Stimulated activated memory B cell treated with anti-CD40 and anti-IgM and Interleukin-4, amounts not matched to agents 10 μg/mL and 1 μg/mL and 100 μg/mL, for 72 hours (primary cell): ENCODE measurements at regions not wholly inside any gene's neighbourhood (a gene's known extent, or its start where the extent isn't known, plus 50 kb on each side); places are given as distances from the start of the nearest gene placed in this dataset.

Experiments used
- ATAC-seq: fragments of 150-1000 bp; cut with Tn5 transposase; 2 replicates; pipeline ENCODE4 v1.10.0; 2021
- H3K27ac Mint-ChIP-seq: one replicate; pipeline ENCODE4 v1.8.0; 2022; ENCODE audit warnings: mild to moderate bottlenecking, mixed read lengths
- H3K27me3 Mint-ChIP-seq: one replicate; pipeline ENCODE4 v1.8.0; 2022; ENCODE audit warnings: mixed read lengths
- H3K36me3 Mint-ChIP-seq: one replicate; pipeline ENCODE4 v1.8.0; 2022; ENCODE audit warnings: mixed read lengths
- H3K4me1 Mint-ChIP-seq: one replicate; pipeline ENCODE4 v1.8.0; 2022; ENCODE audit warnings: mixed read lengths
- H3K4me3 Mint-ChIP-seq: one replicate; pipeline ENCODE4 v1.8.0; 2022; ENCODE audit warnings: mild to moderate bottlenecking, moderate library complexity, mixed read lengths
- H3K9me3 Mint-ChIP-seq: one replicate; pipeline ENCODE4 v1.8.0; 2022; ENCODE audit warnings: mixed read lengths

DNA sequence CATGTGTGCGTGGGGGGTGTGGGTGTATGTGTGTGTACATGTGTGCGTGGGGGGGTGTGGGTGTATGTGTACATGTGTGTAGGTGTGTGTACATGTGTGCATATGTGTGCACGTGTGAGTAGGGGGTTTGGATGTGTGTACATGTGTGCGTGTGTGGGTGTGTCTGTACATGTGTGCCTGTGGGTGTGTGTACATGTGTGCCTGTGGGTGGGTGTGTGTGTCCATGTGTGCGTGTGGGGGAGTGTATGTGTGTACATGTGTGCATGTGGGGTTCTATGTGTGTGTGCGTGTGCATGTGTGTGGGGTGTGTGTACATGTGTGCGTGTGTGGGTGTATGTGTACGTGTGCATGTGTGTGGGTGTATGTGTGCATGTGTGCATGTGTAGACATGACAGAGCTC, 129.1 kb downstream of the C16orf95 start:
- Mint-ChIP-seq H3K27me3 (no peaks in the 10 kb centered on the region), H3K4me3 (no peak overlapping the region), H3K27ac (no peak overlapping the region), H3K4me1 (no peaks in the 10 kb centered on the region), H3K36me3 (no peaks in the 10 kb centered on the region), H3K9me3 (peaks cover 20% of the 10 kb centered on the region)
- no peak for ATAC-seq

DNA sequence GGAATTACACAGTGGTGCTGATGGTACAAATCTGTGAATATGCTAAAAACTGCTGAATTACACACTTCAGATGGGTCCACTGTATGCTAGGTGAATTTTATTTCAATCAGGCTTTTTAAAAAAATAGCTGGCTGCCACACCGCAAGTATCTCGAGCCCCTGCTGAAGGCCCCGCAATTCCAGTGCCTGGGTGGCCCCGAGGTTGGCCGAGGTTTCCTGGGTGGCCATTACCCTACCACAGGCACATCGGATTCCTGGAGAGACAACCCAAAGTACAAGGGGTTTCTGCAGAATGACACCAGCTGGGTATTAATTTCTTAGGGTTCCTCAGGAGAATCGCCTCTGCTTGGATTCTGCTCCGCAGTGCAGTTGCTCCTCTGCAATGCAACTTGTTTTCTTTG, 127.8 kb downstream of the C16orf95 start:
- no peaks in the 10 kb centered on the region for H3K36me3 Mint-ChIP-seq
- H3K27me3 Mint-ChIP-seq: no peaks in the 10 kb centered on the region
- H3K27ac Mint-ChIP-seq: no peak overlapping the region
- no peaks in the 10 kb centered on the region for H3K4me1 Mint-ChIP-seq
- no peak overlapping the region for H3K4me3 Mint-ChIP-seq
- H3K9me3 Mint-ChIP-seq: peaks cover 20% of the 10 kb centered on the region
- ATAC-seq: no peak

DNA sequence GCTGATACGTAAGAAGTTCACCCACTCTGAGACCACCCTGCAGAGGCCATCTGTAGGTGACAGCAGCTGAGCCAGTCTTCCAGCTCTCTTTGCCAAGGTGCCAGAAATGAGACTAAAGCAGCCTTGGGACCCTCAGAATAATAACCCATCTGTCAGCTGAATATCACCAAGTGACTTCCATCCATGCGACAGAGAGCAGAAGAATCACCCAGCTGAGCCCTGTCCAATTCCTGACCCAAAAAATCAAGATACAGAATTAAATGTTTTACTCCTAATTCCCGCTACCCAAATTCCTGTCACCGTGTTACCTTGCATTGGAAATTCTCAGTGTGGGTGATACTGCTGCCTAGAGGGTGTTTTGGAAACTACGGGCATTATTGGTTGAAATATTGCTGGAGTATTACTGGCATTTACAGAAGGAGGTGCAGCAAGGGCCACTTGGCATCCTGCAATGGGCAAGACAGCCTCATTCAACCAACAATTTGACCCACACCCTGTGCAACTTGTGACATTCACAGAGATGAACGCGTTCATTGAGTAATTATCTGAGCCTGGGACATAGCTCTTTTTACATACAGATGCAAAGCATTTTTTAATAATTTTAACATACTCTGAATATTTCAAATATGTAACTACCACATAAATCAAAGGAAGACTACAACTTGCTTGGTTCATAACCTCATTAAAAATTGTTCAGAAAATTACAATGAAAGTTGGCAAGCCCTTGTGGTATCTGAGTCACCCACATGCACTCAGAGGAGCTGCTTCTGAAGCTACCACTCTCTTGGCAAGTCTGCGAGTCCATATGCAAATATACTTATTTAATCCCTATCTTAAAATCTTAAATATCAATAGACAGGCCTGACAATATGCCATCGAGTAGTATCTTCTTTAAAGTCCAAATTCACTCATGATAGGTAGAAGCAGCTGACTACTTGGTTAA, 126.6 kb downstream of the C16orf95 start:
- Mint-ChIP-seq H3K27me3 (no peaks in the 10 kb centered on the region), H3K9me3 (peaks cover 20% of the 10 kb centered on the region), H3K27ac (no peak overlapping the region), H3K4me1 (no peaks in the 10 kb centered on the region), H3K4me3 (no peak overlapping the region), H3K36me3 (no peaks in the 10 kb centered on the region)
- no peak for ATAC-seq

DNA sequence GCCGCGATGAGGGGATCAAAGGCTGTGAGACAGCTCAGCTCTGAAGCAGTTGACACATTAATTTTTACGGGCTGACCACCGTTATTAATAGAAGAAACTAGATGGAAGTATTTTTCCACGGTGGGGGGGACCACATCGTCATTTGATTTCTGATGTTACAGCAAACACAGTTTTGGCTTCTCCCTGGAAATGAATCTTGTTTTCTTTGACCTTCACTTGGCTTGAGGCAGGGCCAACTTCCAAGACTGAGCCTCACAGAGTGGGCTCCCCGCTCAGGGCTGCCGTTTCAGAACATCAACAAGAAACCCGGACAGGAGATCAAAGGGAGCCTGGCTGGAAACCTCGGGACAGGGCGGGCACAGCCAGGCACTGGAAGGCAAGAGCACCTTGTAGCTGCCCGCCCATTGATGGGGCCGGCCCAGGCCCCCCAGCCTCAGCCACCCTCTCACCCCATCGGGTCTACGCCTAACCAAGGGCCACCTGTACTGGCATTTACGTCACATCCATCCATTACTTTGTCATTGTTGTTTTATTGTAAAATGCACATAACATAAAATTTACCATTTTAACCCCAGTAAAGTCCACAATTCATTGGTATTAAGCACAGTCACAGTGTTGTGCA, 124.6 kb downstream of the C16orf95 start:
- no peak for ATAC-seq
- Mint-ChIP-seq H3K4me3 (no peak overlapping the region), H3K4me1 (no peaks in the 10 kb centered on the region), H3K9me3 (peaks cover 12% of the 10 kb centered on the region), H3K27me3 (peaks cover under 1% of the 10 kb centered on the region), H3K27ac (no peak overlapping the region), H3K36me3 (no peaks in the 10 kb centered on the region)

DNA sequence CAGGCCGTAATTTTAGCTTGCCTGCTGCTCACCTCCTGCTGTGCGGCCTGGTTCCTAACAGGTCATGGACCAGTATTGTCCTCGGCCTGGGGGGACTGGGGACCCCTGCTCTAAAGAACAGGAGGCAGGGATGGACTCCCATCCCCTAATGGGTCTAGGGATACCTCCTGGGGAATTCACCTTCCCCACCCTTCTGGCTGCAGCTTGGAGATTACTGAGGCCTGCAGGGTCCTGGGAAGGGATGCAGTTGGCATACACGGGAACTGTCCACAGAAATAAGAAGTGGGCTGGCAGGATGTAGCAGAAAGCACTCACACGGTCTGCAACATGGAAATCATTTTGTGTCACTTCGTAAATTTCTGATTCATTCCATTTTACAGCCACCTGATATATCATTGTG, 123.0 kb downstream of the C16orf95 start:
- Mint-ChIP-seq H3K4me3 (no peak overlapping the region), H3K36me3 (no peaks in the 10 kb centered on the region), H3K27ac (no peak overlapping the region)

DNA sequence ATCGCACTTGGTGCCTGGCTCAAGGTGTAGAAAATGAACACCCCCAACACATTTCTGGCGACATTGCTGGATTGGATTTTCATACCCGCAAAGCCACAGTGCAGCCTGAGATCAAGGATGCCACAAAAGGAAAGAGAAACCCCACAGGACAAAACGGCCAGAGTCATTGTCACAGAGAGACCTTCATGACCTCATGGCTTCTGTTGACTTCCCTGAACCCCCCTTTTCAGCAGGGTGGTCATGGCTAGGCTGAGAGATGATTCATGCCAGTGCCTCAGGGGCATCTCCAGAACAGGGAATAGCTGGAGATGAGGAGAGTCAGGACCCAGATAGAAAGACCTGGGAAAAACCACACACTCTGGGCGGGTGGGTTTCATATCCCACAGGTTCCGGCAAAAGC, 122.0 kb downstream of the C16orf95 start:
- ATAC-seq: no peak
- H3K27ac Mint-ChIP-seq: no peak overlapping the region
- peaks cover 24% of the 10 kb centered on the region for H3K27me3 Mint-ChIP-seq
- no peak overlapping the region for H3K4me3 Mint-ChIP-seq
- no peaks in the 10 kb centered on the region for H3K4me1 Mint-ChIP-seq
- H3K9me3 Mint-ChIP-seq: peaks cover 3% of the 10 kb centered on the region
- H3K36me3 Mint-ChIP-seq: no peaks in the 10 kb centered on the region

More for the DNA sequence above, 123.0 kb downstream of the C16orf95 start:
- H3K9me3 Mint-ChIP-seq: peaks cover 4% of the 10 kb centered on the region
- peaks cover 17% of the 10 kb centered on the region for H3K27me3 Mint-ChIP-seq
- H3K4me1 Mint-ChIP-seq: no peaks in the 10 kb centered on the region
- no peak for ATAC-seq

DNA sequence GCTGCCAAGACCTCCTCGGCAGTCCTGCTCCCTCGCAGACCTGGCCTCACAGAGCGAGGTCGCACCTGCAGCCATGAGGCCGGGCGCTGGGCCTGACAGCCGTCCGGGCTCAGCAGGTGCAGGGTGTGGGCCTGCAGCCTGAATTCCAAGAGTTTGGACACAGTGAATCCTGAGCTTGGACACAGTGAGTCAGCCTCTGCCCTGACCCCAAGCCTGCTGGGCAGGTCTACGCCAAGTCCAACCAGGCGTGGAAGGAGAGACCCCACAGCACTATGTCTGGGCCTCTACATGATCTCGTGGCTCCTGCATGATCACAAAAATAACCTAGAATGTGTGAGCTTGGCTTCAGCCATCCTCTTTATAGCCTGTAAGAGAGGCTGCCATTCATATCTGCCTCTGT, 121.0 kb downstream of the C16orf95 start:
- no peaks in the 10 kb centered on the region for H3K9me3 Mint-ChIP-seq
- no peak overlapping the region for H3K27ac Mint-ChIP-seq
- no peaks in the 10 kb centered on the region for H3K36me3 Mint-ChIP-seq
- no peak overlapping the region for H3K4me3 Mint-ChIP-seq
- ATAC-seq: no peak
- no peaks in the 10 kb centered on the region for H3K4me1 Mint-ChIP-seq
- H3K27me3 Mint-ChIP-seq: peaks cover 28% of the 10 kb centered on the region

DNA sequence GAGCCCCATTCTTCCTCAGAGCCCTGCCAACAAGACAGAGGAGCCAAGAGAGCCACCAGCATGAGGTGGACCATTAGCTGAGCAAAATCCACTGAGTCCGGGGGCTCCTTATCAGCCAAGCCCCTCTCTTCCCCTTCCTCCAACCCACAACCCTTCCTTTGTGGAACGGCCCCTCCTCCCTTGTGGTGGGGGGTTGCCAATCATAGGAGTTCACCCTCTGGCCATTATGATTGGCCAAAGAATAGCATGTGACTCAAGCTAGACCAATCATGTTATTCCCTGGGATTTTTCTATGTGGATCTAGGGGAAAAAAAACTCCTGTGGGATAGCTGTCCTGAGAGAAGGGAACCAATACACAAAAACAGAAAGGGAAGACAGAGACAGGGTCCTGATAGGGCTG, 120.5 kb downstream of the C16orf95 start:
- H3K36me3 Mint-ChIP-seq: no peaks in the 10 kb centered on the region
- peaks cover 32% of the 10 kb centered on the region for H3K27me3 Mint-ChIP-seq
- ATAC-seq: no peak
- H3K4me1 Mint-ChIP-seq: no peaks in the 10 kb centered on the region
- no peak overlapping the region for H3K4me3 Mint-ChIP-seq
- H3K9me3 Mint-ChIP-seq: no peaks in the 10 kb centered on the region
- H3K27ac Mint-ChIP-seq: no peak overlapping the region

DNA sequence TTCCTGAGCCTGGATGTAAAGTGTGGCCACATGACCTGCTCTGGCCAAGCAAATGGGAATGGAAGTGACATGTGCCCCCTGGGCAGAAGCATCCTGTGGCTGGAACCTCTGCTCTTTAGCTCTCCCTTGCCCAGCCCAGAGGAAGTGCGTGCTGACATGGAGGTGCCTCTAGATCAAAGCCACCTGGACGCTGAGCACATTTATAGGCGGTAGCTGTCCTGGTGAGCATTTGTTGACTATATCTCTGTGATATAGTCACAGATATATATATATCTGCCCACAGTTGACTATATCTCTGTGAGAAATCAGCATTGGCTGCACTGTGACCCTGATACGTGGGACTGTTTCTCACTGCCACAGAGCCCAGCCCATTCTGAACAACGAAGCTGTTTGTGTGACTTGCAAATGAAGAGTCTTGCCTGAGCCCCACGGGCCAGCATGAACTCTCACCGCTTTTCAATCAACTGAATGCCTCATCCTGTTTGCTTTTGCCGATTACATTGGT, 118.8 kb downstream of the C16orf95 start:
- Mint-ChIP-seq H3K9me3 (no peaks in the 10 kb centered on the region), H3K27me3 (peaks cover 45% of the 10 kb centered on the region), H3K27ac (no peak overlapping the region), H3K36me3 (no peaks in the 10 kb centered on the region), H3K4me3 (no peak overlapping the region), H3K4me1 (peaks cover 4% of the 10 kb centered on the region)
- no peak for ATAC-seq

DNA sequence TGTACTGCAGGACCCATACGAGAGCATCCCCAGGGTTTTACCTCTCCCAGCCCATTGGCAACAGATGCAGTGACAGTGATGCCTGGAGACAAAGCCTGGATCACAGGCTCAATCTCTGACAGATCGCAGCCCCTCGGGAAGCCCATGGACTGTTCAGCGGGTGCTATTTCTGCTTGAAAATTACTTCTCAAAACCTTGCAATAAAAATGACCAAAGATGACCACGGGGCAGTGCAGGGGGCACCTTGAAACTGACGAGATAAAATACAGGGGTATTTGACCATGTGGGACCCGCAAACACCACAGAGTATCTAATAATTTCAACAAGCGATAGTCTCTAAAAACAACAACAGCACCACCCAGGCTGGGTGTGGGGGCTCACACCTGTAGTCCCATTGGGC, 118.3 kb downstream of the C16orf95 start:
- Mint-ChIP-seq H3K27ac (no peak overlapping the region), H3K36me3 (no peaks in the 10 kb centered on the region), H3K4me1 (peaks cover 4% of the 10 kb centered on the region), H3K27me3 (peaks cover 50% of the 10 kb centered on the region), H3K9me3 (no peaks in the 10 kb centered on the region), H3K4me3 (no peak overlapping the region)
- ATAC-seq: no peak

DNA sequence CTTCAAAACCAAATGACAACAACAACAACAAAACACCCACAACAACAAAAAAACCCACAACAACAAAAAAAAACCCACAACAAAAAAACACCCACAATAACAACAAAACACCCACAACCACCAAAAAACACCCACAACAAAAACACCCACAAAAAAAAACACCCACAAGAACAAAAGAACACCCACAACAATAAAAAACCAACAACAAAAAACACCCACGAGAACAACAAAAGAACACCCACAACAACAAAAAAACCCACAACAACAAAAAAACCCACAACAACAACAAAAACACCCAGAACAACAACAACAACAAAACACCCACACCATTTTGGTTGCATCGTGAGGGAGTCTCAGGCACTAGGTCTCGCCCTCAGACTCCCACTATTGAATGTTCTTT, 117.8 kb downstream of the C16orf95 start:
- Mint-ChIP-seq H3K27me3 (peaks cover 55% of the 10 kb centered on the region), H3K36me3 (no peaks in the 10 kb centered on the region), H3K4me1 (peaks cover 4% of the 10 kb centered on the region), H3K9me3 (no peaks in the 10 kb centered on the region), H3K4me3 (no peak overlapping the region), H3K27ac (no peak overlapping the region)
- no peak for ATAC-seq

DNA sequence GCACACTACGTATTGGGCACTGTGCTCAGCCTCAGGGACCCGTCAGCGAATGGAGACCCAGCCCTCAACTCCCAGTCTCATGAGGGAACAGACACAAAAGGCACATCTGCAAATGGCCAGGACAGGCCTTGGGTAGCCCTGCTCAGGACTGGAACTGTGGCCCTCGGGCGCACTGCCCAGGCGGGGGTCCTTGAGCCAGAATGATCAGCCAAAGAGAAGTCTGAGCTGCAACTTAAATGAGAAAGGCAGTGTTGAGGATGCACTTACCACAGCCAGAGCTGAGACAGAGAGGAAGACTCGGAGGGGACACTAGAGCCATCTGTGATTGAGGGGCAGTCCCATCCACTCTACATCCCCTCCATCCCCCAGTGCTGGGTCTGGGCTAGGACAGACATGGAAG, 117.3 kb downstream of the C16orf95 start:
- Mint-ChIP-seq H3K4me1 (peaks cover 4% of the 10 kb centered on the region), H3K9me3 (no peaks in the 10 kb centered on the region), H3K4me3 (no peak overlapping the region), H3K36me3 (no peaks in the 10 kb centered on the region), H3K27ac (no peak overlapping the region), H3K27me3 (peaks cover 57% of the 10 kb centered on the region)
- no peak for ATAC-seq

DNA sequence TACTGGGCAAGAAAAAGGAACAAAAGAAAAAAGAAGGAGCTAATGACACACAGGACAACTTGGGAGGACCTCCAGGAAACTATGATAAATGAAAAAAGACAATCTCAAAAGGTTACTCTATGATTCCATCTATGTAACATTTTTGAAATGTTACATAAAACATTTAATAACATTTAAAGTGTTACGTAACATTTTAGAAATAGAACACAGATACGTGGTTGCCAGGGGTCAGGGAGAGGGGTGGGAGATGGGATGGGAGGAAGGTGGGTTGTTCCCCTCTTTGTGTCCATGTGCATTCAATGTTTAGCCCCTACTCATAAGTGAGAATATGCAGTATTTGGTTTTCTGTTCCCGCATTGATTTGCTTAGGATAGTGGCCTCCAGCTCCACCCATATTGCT, 116.6 kb downstream of the C16orf95 start:
- peaks cover 57% of the 10 kb centered on the region for H3K27me3 Mint-ChIP-seq
- ATAC-seq: no peak
- H3K9me3 Mint-ChIP-seq: no peaks in the 10 kb centered on the region
- H3K36me3 Mint-ChIP-seq: no peaks in the 10 kb centered on the region
- H3K4me1 Mint-ChIP-seq: peaks cover 4% of the 10 kb centered on the region
- H3K27ac Mint-ChIP-seq: no peak overlapping the region
- H3K4me3 Mint-ChIP-seq: no peak overlapping the region

DNA sequence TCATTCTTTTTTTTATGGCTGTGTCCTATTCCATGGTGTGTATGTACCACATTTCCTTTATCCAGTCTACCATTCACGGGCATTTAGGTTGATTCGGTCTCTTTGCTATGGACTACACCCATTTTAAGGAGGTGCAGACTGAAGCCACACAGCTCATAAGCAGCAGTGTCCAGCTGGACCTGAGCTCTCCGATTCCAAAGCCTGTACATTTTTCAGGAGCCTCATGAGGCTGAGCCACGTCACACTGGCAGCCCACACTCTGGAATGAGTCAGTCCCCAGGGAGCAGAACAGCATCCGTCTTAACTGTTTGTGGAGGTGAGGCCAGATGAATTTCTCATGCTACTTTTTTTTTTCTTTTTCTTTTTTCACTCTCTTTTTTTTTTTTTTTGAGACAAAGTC, 116.1 kb downstream of the C16orf95 start:
- H3K4me3 Mint-ChIP-seq: no peak overlapping the region
- no peaks in the 10 kb centered on the region for H3K36me3 Mint-ChIP-seq
- H3K4me1 Mint-ChIP-seq: peaks cover 4% of the 10 kb centered on the region
- ATAC-seq: no peak
- H3K27ac Mint-ChIP-seq: no peak overlapping the region
- H3K9me3 Mint-ChIP-seq: no peaks in the 10 kb centered on the region
- H3K27me3 Mint-ChIP-seq: peaks cover 57% of the 10 kb centered on the region

DNA sequence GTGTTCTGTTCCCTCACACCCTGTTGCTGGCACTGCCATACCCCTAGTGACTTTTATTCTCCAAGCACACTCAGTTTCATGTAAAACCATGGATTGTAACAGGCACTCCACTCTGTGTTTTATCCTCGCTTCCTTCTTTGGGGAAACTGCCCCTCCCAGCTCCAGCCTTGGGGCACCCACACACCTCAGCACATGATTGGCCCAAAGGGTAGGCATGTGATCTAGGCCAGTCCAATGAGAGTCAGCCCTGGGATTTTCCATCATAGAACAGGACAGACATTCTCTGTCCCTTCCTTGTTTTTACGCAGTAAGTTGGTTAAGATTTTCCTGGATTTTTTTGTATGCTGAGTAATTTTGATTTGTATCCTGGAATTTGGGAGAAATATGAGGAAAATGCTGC, 115.4 kb downstream of the C16orf95 start:
- Mint-ChIP-seq H3K9me3 (no peaks in the 10 kb centered on the region), H3K4me1 (peaks cover 4% of the 10 kb centered on the region), H3K27ac (no peak overlapping the region), H3K4me3 (no peak overlapping the region), H3K36me3 (no peaks in the 10 kb centered on the region), H3K27me3 (peaks cover 57% of the 10 kb centered on the region)
- ATAC-seq: no peak

DNA sequence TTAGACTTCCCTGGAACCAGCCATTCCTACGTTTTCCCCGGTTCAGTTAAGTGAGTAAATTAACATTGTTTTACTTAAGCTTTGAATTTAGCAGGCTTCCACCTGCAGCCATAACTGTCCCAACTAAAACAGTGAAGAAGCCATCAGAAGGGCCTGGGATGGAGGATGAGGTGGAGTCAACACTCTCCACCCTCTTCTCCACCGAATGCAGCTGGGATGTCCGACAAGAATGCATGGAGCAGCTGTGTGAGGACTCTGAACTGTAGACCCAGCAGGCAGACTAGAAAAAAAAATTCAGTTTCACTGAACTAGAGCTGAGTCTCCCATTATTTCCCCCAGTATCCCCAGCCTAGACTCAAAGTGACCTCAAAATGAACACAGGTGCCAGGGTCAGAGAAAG, 114.8 kb downstream of the C16orf95 start:
- Mint-ChIP-seq H3K4me3 (no peak overlapping the region), H3K36me3 (no peaks in the 10 kb centered on the region), H3K27me3 (peaks cover 57% of the 10 kb centered on the region), H3K4me1 (peaks cover 4% of the 10 kb centered on the region), H3K9me3 (no peaks in the 10 kb centered on the region), H3K27ac (no peak overlapping the region)
- no peak for ATAC-seq
